NCI-H2081 treated with DMSO at 0.1 percent for 48 hours (cell line): ENCODE measurements at regions not wholly inside any gene's neighbourhood (a gene's known extent, or its start where the extent isn't known, plus 50 kb on each side); places are given as distances from the start of the nearest gene placed in this dataset.
"Not testable (repeated sequence)": the region's sequence is repeated elsewhere in the genome, so short reads cannot be mapped to it uniquely, and the experiment has no call there.

Experiments used
- DNase-seq: peaks from one replicate; lab custom pipeline; 2025; lab: John Stamatoyannopoulos, UW

- no peak for DNase-seq
Measured at GRCh38 chr4:126738527-126738923, 894.2 kb upstream of the INTU start.

- DNase-seq, result no peak
Measured at GRCh38 chr4:126738926-126739325, 893.8 kb upstream of the INTU start.

GRCh38 chr4:126740687-126741086 is 892.1 kb upstream of the INTU start:
- no peak for DNase-seq

DNA sequence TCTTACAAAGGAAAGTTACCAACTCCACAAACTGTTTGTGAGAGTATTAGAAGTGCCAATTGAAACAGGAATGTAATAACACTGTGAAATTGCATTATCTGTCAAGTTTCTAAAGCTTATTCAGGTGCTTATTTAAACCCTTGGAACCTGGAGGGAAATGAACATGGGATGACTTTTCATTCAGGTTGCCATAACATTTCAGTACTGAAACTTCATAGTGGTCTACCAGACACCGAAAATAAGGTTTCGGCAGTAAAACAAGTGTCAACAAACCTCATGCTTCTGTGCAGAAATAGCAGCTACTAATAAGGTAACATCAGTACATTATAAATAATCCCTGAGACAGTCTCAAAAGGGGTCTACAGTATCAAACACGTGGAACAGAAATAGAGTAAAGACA is 890.7 kb upstream of the INTU start:
- no peak for DNase-seq

DNA sequence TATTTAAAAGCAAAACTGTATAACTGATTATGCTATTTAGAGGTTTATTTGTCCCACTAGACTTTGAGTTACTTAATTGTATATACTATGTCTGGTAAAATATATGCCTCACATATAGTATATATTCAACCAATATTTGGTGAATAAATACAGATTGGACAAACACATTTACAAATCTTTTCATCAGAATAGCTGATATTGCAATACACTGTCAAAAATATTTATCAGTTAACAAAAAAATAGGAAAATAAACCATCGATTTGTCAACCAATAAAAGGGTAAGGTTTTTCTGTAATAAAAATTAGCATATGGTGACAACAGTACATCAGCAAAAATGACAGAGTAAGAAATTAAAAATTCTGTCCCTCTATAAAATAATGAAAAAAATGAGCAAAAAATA is 889.9 kb upstream of the INTU start:
- no peak for DNase-seq

DNA sequence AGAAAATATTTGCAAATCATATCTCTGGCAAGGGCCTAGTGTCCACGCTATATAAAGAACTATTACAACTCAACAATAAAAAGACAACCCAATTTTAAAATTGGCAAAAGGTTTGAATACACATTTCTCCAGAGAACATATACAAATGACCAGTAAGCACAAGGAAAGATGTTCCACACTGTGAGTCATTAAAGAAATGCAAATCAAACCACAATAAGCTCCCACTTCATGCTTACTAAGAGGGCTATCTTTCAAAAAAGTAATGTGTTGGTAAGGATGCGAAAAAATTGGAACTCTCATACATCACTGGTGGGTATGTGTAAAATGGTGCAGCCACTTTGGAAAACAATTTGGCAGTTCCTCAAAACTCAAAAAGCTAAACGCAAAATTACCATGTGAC is 884.0 kb upstream of the INTU start:
- no peak for DNase-seq

DNA sequence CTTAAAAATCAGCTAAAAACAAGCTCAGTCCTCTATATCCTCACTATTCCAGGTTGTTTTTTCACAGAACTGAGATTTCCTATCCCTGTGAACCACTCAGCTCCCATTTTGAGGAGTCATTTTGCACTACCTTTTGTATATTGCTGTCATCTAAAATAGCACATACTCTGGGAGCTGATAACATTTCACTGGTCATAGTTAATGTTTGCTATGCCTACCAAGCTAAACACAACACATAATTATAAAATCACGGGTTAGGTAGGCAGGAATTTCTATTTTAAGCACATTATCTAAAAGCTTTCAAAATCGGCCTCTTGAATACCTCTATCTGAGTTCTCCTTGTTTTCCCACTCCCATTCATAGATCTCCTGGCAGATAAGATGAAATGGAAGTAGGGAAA is 882.0 kb upstream of the INTU start:
- no peak for DNase-seq

DNA sequence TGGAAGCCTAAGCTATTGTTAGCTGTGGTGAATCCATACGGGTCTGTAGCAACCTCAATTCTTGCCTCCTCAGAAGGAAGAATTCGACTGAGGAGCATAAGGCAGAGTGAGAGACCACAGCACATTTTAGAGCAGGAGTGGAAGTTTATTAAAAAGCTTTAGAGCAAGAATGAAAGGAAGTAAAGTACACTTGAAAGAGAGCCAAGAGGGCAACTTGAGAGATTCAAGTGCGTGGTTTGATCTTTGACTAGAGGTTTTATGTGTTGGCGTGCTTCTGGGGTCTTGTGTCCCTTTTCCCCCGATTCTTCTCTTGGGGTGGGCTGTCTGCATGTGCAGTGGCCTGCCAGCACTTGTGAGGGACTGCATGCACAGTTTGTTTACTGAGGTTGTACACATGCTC is 880.6 kb upstream of the INTU start:
- no peak for DNase-seq

GRCh38 chr4:126752702-126753101 is 880.1 kb upstream of the INTU start:
- DNase-seq, result no peak

DNA sequence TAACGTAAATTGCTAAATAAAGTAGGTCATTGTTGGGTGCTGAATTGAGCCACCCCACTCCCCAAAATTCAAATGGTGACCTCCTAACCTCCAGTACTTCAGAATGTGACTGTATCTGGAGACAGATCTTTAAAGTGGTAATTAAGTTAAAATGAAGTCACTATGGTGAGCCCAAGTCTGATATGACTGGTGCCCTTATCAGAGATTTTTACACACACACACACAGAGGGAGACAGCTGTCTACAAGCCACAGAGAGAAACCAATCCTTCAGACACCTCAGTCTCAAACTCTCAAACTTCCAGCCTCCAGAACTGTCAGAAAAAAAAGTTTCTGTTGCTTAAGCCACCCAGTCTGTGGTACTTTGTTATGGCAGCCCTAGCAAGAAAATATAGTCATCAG is 879.2 kb upstream of the INTU start:
- DNase-seq, result no peak

- no peak for DNase-seq
Measured at GRCh38 chr4:126755506-126755905, 877.3 kb upstream of the INTU start.

GRCh38 chr4:126756050-126756829 is 876.5 kb upstream of the INTU start:
- no peak for DNase-seq

DNA sequence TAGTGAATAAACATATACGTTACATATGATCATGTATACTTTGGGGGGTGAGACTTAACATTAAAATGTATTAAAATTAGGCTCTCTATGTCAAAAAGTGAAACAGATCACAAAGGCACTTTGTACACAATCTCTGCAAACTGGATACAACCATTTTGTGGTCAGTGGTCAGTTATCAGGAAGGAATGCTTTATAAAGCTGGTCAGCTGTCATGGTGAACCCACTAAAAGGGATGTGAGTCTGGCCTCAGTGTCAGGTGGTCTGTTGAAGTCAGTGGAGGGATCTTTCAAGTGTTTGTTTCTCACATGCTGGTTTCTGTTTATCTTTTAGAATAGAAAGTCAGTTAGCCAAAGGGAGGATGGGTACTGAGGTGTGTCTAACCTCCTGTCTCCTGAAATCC is 875.5 kb upstream of the INTU start:
- DNase-seq, result no peak

DNA sequence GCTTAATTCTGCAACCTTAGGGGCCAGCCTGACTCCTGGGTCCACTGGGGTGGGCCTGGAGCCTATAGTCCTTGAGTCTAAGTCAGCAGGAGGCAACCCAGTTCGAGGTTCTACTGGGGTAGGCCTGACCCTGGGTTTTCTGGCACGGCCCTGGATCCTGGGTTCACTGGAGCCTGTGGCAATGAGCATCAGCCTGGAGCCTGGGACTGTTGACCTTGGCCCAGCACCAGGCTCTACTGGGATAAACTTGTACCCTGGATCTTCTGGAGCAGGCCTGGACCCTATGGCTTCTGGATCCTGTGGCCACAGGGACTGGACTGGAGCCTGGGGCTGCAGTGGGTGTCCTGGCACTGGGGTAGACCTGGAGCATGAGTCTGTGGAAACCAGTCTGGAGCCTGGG is 874.3 kb upstream of the INTU start:
- no peak for DNase-seq

- DNase-seq, result no peak
Measured at GRCh38 chr4:126761947-126762662, 870.7 kb upstream of the INTU start.

GRCh38 chr4:126762663-126763247 is 870.0 kb upstream of the INTU start:
- no peak for DNase-seq

GRCh38 chr4:126766241-126766640 is 866.5 kb upstream of the INTU start:
- no peak for DNase-seq

DNA sequence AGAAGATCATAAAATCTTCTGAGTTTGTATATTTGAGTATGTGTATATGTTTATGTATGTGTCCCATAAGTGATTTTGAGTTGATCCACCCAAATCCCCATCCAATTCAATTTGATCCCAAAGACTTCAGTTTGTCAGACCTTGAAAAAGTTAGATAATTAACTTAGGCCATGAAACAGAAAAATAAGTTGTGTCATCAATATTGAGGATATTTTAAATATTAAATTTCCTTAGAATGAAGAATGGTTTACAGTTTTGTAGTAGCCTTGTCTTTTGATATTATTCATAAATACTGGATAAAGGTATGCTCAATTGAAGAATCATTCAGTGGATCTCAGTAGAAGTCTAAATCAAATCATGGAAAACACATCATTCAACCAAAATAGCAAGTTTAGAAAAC is 864.4 kb upstream of the INTU start:
- no peak for DNase-seq

GRCh38 chr4:126770811-126771553 is 861.8 kb upstream of the INTU start:
- DNase-seq, result not testable (repeated sequence)

DNA sequence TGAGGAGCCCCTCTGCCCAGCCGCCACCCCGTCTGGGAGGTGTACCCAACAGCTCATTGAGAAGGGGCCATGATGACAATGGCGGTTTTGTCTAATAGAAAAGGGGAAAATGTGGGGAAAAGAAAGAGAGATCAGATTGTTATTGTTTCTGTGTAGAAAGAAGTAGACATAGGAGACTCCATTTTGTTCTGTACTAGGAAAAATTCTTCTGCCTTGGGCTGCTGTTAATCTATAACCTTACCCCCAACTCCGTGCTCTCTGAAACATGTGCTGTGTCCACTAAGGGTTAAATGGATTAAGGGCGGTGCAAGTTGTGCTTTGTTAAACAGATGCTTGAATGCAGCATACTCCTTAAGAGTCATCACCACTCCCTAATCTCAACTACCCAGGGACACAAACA is 861.1 kb upstream of the INTU start:
- DNase-seq, result not testable (repeated sequence)

- DNase-seq, result no peak
Measured at GRCh38 chr4:126772662-126773061, 860.1 kb upstream of the INTU start.

DNA sequence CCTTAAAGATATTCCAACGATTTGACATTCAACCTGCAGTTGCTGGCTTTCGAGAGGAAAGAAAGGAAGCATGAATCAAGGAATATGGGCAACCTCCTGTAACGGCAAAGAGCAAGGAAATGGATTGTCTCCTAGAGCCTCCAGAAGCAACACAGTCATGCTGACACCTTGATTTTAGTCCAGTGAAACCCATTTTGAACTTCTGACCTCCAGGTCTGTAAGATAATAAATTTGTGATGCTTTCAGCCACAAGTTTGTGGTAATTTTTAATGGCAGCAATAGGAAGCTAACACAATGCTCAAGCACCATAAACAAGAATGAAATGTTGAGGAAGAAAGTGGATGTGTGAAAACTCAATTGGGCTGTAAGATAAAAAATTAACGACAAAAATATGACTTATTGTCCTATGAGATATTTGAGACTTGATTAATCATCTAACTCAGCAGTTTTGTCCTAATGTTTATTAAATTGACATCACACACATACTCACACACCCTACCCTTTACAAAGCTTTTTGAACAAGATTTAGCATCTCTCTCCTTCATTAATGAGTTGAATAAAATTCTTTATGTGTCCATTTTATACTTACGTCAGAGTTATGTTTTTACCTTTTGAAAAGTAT is 857.2 kb upstream of the INTU start:
- DNase-seq, result no peak
